GM12873 (cell line): ENCODE measurements at regions not wholly inside any gene's neighbourhood (a gene's known extent, or its start where the extent isn't known, plus 50 kb on each side); places are given as distances from the start of the nearest gene placed in this dataset.

Source experiments
- CTCF ChIP-seq: IDR thresholded peaks from 2 replicates; pipeline ENCODE4 v1.5.1; 2012; ENCODE audit warnings: low read depth, mild to moderate bottlenecking, moderate library complexity, low read length, control low read depth; ENCODE audit not compliant: insufficient read depth; ENCODE audit errors: missing control alignments

- TF ChIP-seq CTCF = no peak
Observed at GRCh38 chr1:105396001-105396400, 1646.3 kb downstream of the AMY1C start.

DNA sequence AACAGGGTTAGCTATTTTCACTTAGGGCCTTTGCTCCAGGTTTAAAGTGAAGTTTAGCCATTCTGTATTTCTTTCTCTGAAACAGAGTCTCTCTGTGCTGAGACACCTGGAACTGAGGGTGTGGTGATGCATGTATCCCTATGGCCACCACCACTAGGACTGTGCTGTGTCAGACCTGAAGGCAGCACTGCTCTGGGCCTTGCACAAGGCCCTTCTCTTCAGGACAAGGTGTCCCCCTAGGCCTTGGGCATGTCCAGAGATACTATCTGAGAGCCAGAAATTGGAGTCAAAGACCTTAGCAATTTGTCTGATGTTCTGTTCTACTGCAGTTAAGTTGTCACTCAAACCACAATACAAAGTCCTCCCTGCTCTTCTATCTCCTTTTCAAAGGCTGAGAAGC lies 1649.2 kb downstream of the AMY1C start:
- TF ChIP-seq CTCF = no peak

- TF ChIP-seq CTCF = no peak
Observed at GRCh38 chr1:105399716-105400115, 1650.0 kb downstream of the AMY1C start.

DNA sequence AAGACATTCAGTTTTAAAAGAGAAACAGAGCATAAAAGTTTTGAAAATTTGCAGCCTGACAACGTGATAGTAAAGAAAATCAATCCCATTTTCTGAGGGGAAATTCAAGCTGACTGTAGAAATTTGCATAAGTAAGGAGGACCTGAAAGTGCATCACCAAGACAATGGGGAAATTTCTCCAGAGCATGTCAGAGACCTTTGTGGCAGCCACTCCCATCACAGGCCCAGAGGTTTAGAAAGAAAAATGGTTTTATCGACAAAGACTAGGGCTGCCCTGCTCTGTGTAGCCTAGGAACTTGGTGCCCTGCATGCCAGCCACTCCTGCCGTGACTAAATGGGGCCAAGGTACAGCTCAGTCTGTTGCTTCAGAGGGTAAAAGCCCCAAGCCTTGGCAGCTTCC lies 1640.2 kb upstream of the PRMT6 start:
- no peak for TF ChIP-seq CTCF

DNA sequence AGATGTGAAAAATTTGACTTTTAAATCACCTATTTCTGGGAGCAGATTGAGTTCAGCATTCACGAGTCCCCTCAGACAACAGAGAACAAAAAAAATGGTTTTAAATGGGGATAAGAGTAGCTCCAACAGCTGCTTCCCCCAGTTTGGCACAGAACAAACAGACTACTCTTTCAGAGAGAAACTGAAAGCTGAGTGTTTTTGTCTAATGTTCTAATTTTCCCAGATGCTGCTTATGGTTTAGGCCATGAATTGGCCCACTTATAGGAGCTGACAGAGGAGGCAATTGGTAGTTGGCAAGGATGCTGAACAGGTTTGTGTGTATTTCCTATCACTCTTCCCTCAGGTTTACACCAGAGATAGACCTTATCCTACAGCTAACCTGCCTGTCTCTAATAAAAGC lies 1637.4 kb upstream of the PRMT6 start:
- TF ChIP-seq CTCF = no peak

- TF ChIP-seq CTCF = no peak
Observed at GRCh38 chr1:105427543-105427942, 1628.9 kb upstream of the PRMT6 start.

- TF ChIP-seq CTCF = no peak
Observed at GRCh38 chr1:105436589-105437259, 1619.8 kb upstream of the PRMT6 start.
